ENCODE measurements at regions not wholly inside any gene's neighbourhood (a gene's known extent, or its start where the extent isn't known, plus 50 kb on each side); places are given as distances from the start of the nearest gene placed in this dataset.

DNA sequence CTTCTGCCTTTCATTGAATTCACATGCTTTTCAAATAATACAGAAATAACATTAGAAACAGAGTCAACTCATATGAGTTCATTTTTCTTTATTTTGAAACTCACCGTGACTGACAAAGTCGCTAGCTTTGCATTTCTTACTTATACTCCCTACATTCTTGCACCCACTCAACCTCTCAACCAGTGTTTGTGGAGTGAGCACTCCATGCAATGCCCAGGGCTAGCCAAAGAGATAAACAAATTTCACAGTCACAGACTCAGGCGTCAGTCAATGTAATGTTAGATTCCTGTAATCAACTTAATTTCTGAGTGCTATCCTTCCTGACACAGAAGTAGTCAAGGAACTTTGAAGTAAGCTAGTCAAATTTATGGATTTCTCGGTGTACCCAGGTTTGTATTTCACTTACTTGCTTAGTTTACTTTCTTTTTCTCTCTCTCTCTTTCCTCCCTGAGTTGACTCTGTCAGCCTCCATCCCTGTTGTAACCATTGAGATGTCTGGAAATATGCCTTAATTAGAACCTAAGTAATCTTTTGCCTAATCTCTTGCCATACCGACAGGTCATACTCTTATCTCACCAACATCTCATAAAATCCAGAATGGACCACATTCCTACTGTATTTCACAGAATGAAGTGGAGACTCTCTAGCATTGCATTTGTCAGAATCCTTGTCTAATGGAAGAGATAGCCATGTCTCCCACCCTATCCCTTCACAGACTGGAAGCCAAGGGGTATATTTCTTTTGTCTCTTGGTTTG, 413.0 kb downstream of the AEBP2 start:
- TF ChIP-seq, protein P1, sequence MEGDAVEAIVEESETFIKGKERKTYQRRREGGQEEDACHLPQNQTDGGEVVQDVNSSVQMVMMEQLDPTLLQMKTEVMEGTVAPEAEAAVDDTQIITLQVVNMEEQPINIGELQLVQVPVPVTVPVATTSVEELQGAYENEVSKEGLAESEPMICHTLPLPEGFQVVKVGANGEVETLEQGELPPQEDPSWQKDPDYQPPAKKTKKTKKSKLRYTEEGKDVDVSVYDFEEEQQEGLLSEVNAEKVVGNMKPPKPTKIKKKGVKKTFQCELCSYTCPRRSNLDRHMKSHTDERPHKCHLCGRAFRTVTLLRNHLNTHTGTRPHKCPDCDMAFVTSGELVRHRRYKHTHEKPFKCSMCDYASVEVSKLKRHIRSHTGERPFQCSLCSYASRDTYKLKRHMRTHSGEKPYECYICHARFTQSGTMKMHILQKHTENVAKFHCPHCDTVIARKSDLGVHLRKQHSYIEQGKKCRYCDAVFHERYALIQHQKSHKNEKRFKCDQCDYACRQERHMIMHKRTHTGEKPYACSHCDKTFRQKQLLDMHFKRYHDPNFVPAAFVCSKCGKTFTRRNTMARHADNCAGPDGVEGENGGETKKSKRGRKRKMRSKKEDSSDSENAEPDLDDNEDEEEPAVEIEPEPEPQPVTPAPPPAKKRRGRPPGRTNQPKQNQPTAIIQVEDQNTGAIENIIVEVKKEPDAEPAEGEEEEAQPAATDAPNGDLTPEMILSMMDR (IDR thresholded peaks at IDR 0.05; ENCODE audit: partially characterized antibody, unreplicated experiment), result no peak
- H3K27ac Mint-ChIP-seq (ENCODE audit: unreplicated experiment), result no peak overlapping the region

DNA sequence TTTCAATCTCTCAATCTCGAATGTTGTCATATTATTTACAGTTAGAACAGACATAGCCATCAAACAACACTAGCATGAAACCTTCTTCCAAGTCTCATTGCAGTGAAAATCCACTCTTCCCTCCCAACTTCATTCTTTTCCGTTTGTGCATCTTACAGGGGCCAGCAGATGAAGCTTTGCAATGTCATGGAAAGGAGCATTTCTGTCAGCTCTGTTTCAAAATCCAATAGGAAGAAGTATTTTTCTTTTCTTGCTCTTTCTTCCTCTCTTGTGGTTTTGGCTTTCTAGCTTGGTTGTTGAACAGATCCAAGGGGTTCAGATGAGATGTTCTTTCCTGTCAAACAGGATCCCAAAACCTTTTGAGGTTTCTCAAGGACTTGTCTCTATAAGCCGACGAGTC, 416.6 kb downstream of the AEBP2 start:
- Mint-ChIP-seq H3K9me3 (ENCODE audit: unreplicated experiment) (no peaks in the 10 kb centered on the region), H3K27me3 (ENCODE audit: unreplicated experiment) (no peaks in the 10 kb centered on the region), H3K36me3 (ENCODE audit: unreplicated experiment) (no peaks in the 10 kb centered on the region), H3K4me3 (ENCODE audit: unreplicated experiment) (no peak overlapping the region), H3K4me1 (ENCODE audit: low read depth, unreplicated experiment) (no peaks in the 10 kb centered on the region), H3K27ac (ENCODE audit: unreplicated experiment) (no peak overlapping the region)
- DNase-seq, result no peak
- TF ChIP-seq, protein P1 (IDR thresholded peaks at IDR 0.05; ENCODE audit: partially characterized antibody, unreplicated experiment), result no peak

More for the DNA sequence above, 413.0 kb downstream of the AEBP2 start:
- H3K4me3 Mint-ChIP-seq (ENCODE audit: unreplicated experiment), result no peak overlapping the region
- H3K36me3 Mint-ChIP-seq (ENCODE audit: unreplicated experiment), result no peaks in the 10 kb centered on the region
- no peaks in the 10 kb centered on the region for H3K4me1 Mint-ChIP-seq (ENCODE audit: low read depth, unreplicated experiment)
- no peaks in the 10 kb centered on the region for H3K27me3 Mint-ChIP-seq (ENCODE audit: unreplicated experiment)
- no peaks in the 10 kb centered on the region for H3K9me3 Mint-ChIP-seq (ENCODE audit: unreplicated experiment)
- no peak for DNase-seq

DNA sequence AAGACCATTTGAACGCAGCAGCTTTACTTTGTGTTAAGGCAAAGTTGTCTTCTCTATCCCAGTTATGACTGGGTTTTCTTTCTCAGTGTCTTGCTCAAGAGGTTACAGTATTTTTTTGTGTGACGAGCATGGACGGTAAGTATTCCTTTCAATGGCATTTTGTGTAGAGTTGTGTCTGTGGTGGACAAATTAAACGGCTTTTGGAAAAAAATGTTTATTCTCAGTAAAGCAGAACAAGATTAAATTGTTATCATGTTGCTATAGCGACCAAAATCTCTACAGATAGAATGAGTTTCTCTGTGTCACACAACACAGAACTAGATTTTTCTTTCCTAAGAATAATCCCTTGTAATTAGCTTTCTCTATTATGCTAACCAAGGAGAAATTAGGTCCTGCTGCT, 417.1 kb downstream of the AEBP2 start:
- H3K27me3 Mint-ChIP-seq (ENCODE audit: unreplicated experiment), result no peaks in the 10 kb centered on the region
- DNase-seq, result no peak
- no peaks in the 10 kb centered on the region for H3K4me1 Mint-ChIP-seq (ENCODE audit: low read depth, unreplicated experiment)
- no peak overlapping the region for H3K4me3 Mint-ChIP-seq (ENCODE audit: unreplicated experiment)
- H3K27ac Mint-ChIP-seq (ENCODE audit: unreplicated experiment), result no peak overlapping the region
- no peaks in the 10 kb centered on the region for H3K9me3 Mint-ChIP-seq (ENCODE audit: unreplicated experiment)
- TF ChIP-seq, protein P1 (IDR thresholded peaks at IDR 0.05; ENCODE audit: partially characterized antibody, unreplicated experiment), result no peak
- no peaks in the 10 kb centered on the region for H3K36me3 Mint-ChIP-seq (ENCODE audit: unreplicated experiment)

DNA sequence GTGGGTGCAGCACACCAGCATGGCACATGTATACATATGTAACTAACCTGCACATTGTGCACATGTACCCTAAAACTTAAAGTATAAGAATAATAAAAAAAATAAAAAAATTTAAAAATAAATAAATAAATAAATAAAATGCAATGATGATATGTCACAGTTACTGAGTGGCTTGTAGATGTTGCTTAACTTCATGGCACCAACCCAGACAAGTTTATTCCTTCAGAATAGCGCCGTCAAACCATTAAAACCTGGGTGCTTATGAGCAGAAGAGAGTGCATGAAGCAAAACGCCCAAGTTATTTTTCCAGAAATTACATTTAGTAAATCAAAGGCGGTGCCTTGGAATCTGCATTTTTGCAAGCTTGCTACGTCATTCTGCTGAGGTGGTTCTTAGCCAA, 417.9 kb downstream of the AEBP2 start:
- no peaks in the 10 kb centered on the region for H3K4me1 Mint-ChIP-seq (ENCODE audit: low read depth, unreplicated experiment)
- no peak overlapping the region for H3K4me3 Mint-ChIP-seq (ENCODE audit: unreplicated experiment)
- H3K9me3 Mint-ChIP-seq (ENCODE audit: unreplicated experiment), result no peaks in the 10 kb centered on the region
- TF ChIP-seq, protein P1 (IDR thresholded peaks at IDR 0.05; ENCODE audit: partially characterized antibody, unreplicated experiment), result no peak
- DNase-seq, result no peak
- H3K36me3 Mint-ChIP-seq (ENCODE audit: unreplicated experiment), result no peaks in the 10 kb centered on the region
- H3K27me3 Mint-ChIP-seq (ENCODE audit: unreplicated experiment), result no peaks in the 10 kb centered on the region
- no peak overlapping the region for H3K27ac Mint-ChIP-seq (ENCODE audit: unreplicated experiment)

DNA sequence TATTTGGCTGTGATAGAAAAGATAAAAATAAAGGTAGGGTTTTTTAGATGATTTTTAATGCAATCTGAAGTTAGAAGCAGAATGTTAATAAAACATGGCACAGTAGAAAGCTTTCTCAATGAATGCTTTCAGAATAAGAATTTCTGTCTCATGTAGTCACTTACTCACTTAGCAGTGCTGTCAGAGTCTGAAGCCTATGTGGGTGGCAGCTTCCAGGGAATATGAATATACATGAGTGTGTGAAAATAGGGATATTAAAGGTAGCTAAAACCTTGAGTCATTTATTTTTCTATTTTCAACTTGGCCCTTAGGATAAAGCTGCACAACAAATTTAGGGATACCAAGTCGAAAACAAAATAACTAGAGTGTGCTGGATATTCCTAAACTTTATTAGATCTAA, 427.9 kb downstream of the AEBP2 start:
- Mint-ChIP-seq H3K27me3 (ENCODE audit: unreplicated experiment) (no peaks in the 10 kb centered on the region), H3K4me1 (ENCODE audit: low read depth, unreplicated experiment) (no peaks in the 10 kb centered on the region), H3K27ac (ENCODE audit: unreplicated experiment) (no peak overlapping the region), H3K9me3 (ENCODE audit: unreplicated experiment) (no peaks in the 10 kb centered on the region), H3K4me3 (ENCODE audit: unreplicated experiment) (no peak overlapping the region), H3K36me3 (ENCODE audit: unreplicated experiment) (no peaks in the 10 kb centered on the region)
- TF ChIP-seq, protein P1 (IDR thresholded peaks at IDR 0.05; ENCODE audit: partially characterized antibody, unreplicated experiment), result no peak
- DNase-seq, result no peak
